ENCODE measurements at regions not wholly inside any gene's neighbourhood (a gene's known extent, or its start where the extent isn't known, plus 50 kb on each side); places are given as distances from the start of the nearest gene placed in this dataset.

DNA sequence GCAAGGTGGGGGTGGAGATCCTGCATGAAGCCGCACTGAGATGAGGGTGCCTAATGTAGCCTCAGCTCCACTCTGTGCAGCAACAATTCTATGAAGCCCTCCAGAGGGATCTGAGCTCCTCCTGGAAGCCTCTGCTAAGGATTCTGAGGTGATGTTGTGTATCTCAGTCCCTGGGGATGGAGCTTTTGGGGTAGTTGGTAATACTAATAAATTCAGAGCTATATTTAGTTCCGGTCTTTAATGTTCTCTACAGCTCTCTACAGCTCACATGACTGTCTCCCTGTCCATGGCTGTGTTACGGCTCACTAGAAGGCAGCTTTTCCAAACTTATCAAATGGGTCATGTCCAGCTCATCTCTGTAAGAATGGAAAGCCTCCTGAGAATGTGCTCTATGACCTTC, 93.4 kb downstream of the ISX start:
- intact Hi-C loops (cut with micrococcal nuclease), result no loop called here
- no peak for TF ChIP-seq EZH2 (IDR thresholded peaks at IDR 0.05; ENCODE audit: borderline replicate concordance, low read depth, low read length, severe bottlenecking)
- TF ChIP-seq, protein P1, sequence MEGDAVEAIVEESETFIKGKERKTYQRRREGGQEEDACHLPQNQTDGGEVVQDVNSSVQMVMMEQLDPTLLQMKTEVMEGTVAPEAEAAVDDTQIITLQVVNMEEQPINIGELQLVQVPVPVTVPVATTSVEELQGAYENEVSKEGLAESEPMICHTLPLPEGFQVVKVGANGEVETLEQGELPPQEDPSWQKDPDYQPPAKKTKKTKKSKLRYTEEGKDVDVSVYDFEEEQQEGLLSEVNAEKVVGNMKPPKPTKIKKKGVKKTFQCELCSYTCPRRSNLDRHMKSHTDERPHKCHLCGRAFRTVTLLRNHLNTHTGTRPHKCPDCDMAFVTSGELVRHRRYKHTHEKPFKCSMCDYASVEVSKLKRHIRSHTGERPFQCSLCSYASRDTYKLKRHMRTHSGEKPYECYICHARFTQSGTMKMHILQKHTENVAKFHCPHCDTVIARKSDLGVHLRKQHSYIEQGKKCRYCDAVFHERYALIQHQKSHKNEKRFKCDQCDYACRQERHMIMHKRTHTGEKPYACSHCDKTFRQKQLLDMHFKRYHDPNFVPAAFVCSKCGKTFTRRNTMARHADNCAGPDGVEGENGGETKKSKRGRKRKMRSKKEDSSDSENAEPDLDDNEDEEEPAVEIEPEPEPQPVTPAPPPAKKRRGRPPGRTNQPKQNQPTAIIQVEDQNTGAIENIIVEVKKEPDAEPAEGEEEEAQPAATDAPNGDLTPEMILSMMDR (IDR thresholded peaks at IDR 0.05; ENCODE audit: extremely low read depth in 1 of 2, insufficient read depth in 1 of 2, low read depth in 1 of 2, low read length in 2 of 2), result no peak
- TF ChIP-seq POLR2AphosphoS5 (IDR thresholded peaks at IDR 0.05; ENCODE audit: insufficient read depth, low read depth, low read length), result no peak
- TF ChIP-seq GATA2 (IDR thresholded peaks at IDR 0.05; ENCODE audit: insufficient read depth, insufficient read length, low read depth, low read length), result no peak
- TF ChIP-seq, protein P2, sequence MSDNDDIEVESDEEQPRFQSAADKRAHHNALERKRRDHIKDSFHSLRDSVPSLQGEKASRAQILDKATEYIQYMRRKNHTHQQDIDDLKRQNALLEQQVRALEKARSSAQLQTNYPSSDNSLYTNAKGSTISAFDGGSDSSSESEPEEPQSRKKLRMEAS (IDR thresholded peaks at IDR 0.05; ENCODE audit: insufficient read depth, insufficient read length), result no peak
- TF ChIP-seq FOS (IDR thresholded peaks at IDR 0.05; ENCODE audit: borderline replicate concordance, insufficient read depth, low read length), result no peak
- no peak for TF ChIP-seq POLR2A (IDR thresholded peaks at IDR 0.05; ENCODE audit: low read depth, low read length)
- TF ChIP-seq JUN (IDR thresholded peaks at IDR 0.05; ENCODE audit: borderline replicate concordance, insufficient read depth, insufficient read length, low read depth), result no peak
- no peak for TF ChIP-seq MYC (IDR thresholded peaks at IDR 0.05; ENCODE audit: low read depth, low read length)
- H3K4me3 ChIP-seq (replicated peaks in 1 of 3; ENCODE audit: insufficient read depth in 1 of 3, low read depth in 1 of 3, low read length in 3 of 3), result no peak overlapping the region
- no peak overlapping the region for H3K9ac ChIP-seq (replicated peaks; ENCODE audit: extremely low read depth, insufficient read depth, low read length)
- CTCF ChIA-PET, result interaction anchor here (1.0 to 2.6 kb wide), 2 partner anchors 9 to 72 kb away, joined by 7 to 32 read pairs; no protein-coding TSS in a partner anchor
- POLR2A ChIA-PET, result no interaction called here
- peaks cover 0 to 2% of the 10 kb centered on the region in 2 experiments for H3K27me3 ChIP-seq (ENCODE audit: control insufficient read depth in 2 of 2, insufficient read depth in 2 of 2, low read length in 2 of 2)
- no peaks in the 10 kb centered on the region for H3K4me1 ChIP-seq (ENCODE audit: control insufficient read depth, extremely low read depth, insufficient read depth, low read length)
- no peak overlapping the region for H2AFZ ChIP-seq (ENCODE audit: low read depth, low read length)
- no peak overlapping the region for H3K4me2 ChIP-seq (ENCODE audit: insufficient read depth, low read length)
- dilution Hi-C loops (cut with MboI; ENCODE audit: extremely low pct_ligation_motif_present, low sequenced_read_pairs), result no loop called here
- no TSS peak for BruUV-seq (replicated peaks)
- H3K27ac ChIP-seq (ENCODE audit: insufficient read depth, low read depth, low read length), result no peak overlapping the region
- no peaks in the 10 kb centered on the region for H3K79me2 ChIP-seq (ENCODE audit: control insufficient read depth, insufficient read depth, low read length)
- FAIRE-seq, result no peak
- DNase-seq (ENCODE audit: low read depth, low spot score), result no peak
- H3K9me1 ChIP-seq (replicated peaks; ENCODE audit: control insufficient read depth, extremely low read depth, insufficient read depth, low read length), result no peaks in the 10 kb centered on the region
- H4K20me1 ChIP-seq (replicated peaks; ENCODE audit: control insufficient read depth, extremely low read depth, insufficient read depth, low read length), result no peaks in the 10 kb centered on the region
- H3K9me3 ChIP-seq (replicated peaks; ENCODE audit: control insufficient read depth, insufficient read depth, low read length), result no peaks in the 10 kb centered on the region
- no peaks in the 10 kb centered on the region for H3K36me3 ChIP-seq (ENCODE audit: control insufficient read depth in 2 of 2, extremely low read depth in 1 of 2, insufficient read depth in 2 of 2, low read length in 2 of 2)
